ENCODE measurements at regions not wholly inside any gene's neighbourhood (a gene's known extent, or its start where the extent isn't known, plus 50 kb on each side); places are given as distances from the start of the nearest gene placed in this dataset.
"Not testable (repeated sequence)": the region's sequence is repeated elsewhere in the genome, so short reads cannot be mapped to it uniquely, and the experiment has no call there.

- not testable (repeated sequence) for DNase-seq
Observed at GRCh38 chr7:131933219-131933618, 376.8 kb upstream of the PODXL start.

GRCh38 chr7:131932271-131932670 is 375.8 kb upstream of the PODXL start:
- no peak for DNase-seq

GRCh38 chr7:131931370-131931769 is 374.9 kb upstream of the PODXL start:
- DNase-seq: peak; percentile 4

GRCh38 chr7:131929632-131930031 is 373.2 kb upstream of the PODXL start:
- DNase-seq: no peak

- DNase-seq: no peak
Observed at GRCh38 chr7:131927770-131928423, 371.5 kb upstream of the PODXL start.

GRCh38 chr7:131925636-131926035 is 369.2 kb upstream of the PODXL start:
- no peak for DNase-seq

- DNase-seq: no peak
Observed at GRCh38 chr7:131924857-131925256, 368.4 kb upstream of the PODXL start.

- DNase-seq: not testable (repeated sequence)
Observed at GRCh38 chr7:131922948-131923347, 366.5 kb upstream of the PODXL start.

GRCh38 chr7:131921016-131921415 is 364.6 kb upstream of the PODXL start:
- no peak for DNase-seq

GRCh38 chr7:131919920-131920709 is 363.7 kb upstream of the PODXL start:
- no peak for DNase-seq

GRCh38 chr7:131911112-131911511 is 354.7 kb upstream of the PODXL start:
- DNase-seq: no peak

GRCh38 chr7:131909151-131909768 is 352.8 kb upstream of the PODXL start:
- DNase-seq: no peak

GRCh38 chr7:131908714-131909113 is 352.3 kb upstream of the PODXL start:
- DNase-seq: no peak

GRCh38 chr7:131905471-131905973 is 349.1 kb upstream of the PODXL start:
- DNase-seq: no peak

GRCh38 chr7:131904760-131905327 is 348.4 kb upstream of the PODXL start:
- no peak for DNase-seq

GRCh38 chr7:131903315-131903714 is 346.9 kb upstream of the PODXL start:
- no peak for DNase-seq

GRCh38 chr7:131900785-131901287 is 344.4 kb upstream of the PODXL start:
- DNase-seq: no peak

GRCh38 chr7:131899271-131900030 is 343.0 kb upstream of the PODXL start:
- no peak for DNase-seq

GRCh38 chr7:131898418-131898817 is 342.0 kb upstream of the PODXL start:
- no peak for DNase-seq

- DNase-seq: no peak
Observed at GRCh38 chr7:131897790-131898165, 341.4 kb upstream of the PODXL start.

- DNase-seq: peak; percentile 61
Observed at GRCh38 chr7:131897016-131897789, 340.8 kb upstream of the PODXL start.

All from EL (cell line).